Endothelial cell of umbilical vein (primary cell): ENCODE measurements at regions not wholly inside any gene's neighbourhood (a gene's known extent, or its start where the extent isn't known, plus 50 kb on each side); places are given as distances from the start of the nearest gene placed in this dataset.

Source experiments
- BruUV-seq: library from RNA; stranded (reverse); fragments of 400-500 nt; replicated peaks from 2 replicates; lab custom pipeline; 2021; lab: Mats Ljungman, UMichigan
- CTCF ChIA-PET: fragments of 300-600, 350-600 bp; sonication (Branson Sonifier 250); formaldehyde crosslinking; loops from one replicate; lab custom pipeline; 2021; ENCODE audit warnings: antibody characterized with exemption, inconsistent platforms; lab: Charles Lee
- POLR2A ChIA-PET: fragments of 300-600, 350-600 bp; sonication (Branson Sonifier 250); formaldehyde crosslinking; loops from one replicate; lab custom pipeline; 2021; ENCODE audit warnings: antibody characterized with exemption, inconsistent platforms; lab: Charles Lee
- DNase-seq: peaks from one replicate; pipeline ENCODE4 v3.0.0-alpha.2; 2011; ENCODE audit warnings: low read depth, low spot score
- FAIRE-seq: peaks from 2 replicates; lab custom pipeline; 2011; peaks lifted over from hg19 to GRCh38; lab: Jason Lieb, UNC
- H2AFZ ChIP-seq: 2 replicates; pipeline ENCODE4 v1.6.0; 2012; ENCODE audit warnings: low read depth, low read length, control low read depth, inconsistent platforms
- H3K27ac ChIP-seq: 2 replicates; pipeline ENCODE4 v1.5.1; 2011; ENCODE audit warnings: low read depth, mild to moderate bottlenecking, control low read depth, low read length, moderate library complexity; ENCODE audit not compliant: insufficient read depth
- H3K27me3 ChIP-seq, 2 experiments: 2 replicates each; pipeline versions ENCODE4 v1.6.0 to v1.6.1; 2011; ENCODE audit warnings: low read length in 2 of 2, mixed read lengths in 1 of 2; ENCODE audit not compliant: control insufficient read depth in 2 of 2, insufficient read depth in 2 of 2
- H3K36me3 ChIP-seq, 2 experiments: 2 replicates in 1 of 2; 3 replicates in 1 of 2; pipeline ENCODE4 v1.5.1; 2011; ENCODE audit warnings: low read length in 2 of 2, mild to moderate bottlenecking in 1 of 2, moderate library complexity in 1 of 2; ENCODE audit not compliant: control insufficient read depth in 2 of 2, insufficient read depth in 2 of 2; ENCODE audit errors: extremely low read depth in 1 of 2
- H3K4me1 ChIP-seq: 3 replicates; pipeline ENCODE4 v1.5.1; 2011; ENCODE audit warnings: mild to moderate bottlenecking, low read length; ENCODE audit not compliant: control insufficient read depth, insufficient read depth; ENCODE audit errors: extremely low read depth
- H3K4me2 ChIP-seq: 2 replicates; pipeline ENCODE4 v1.6.1; 2011; ENCODE audit warnings: low read length, control low read depth, mixed read lengths; ENCODE audit not compliant: insufficient read depth
- H3K4me3 ChIP-seq, 3 experiments: fragments of 200-600 bp in 1 of 3; sonication (generic), shearing (Covaris generic) in 1 of 3; replicated peaks in 1 of 3; 2 replicates each; pipeline ENCODE4 v1.5.1; 2011 to 2016; ENCODE audit warnings: control low read depth in 3 of 3, low read length in 3 of 3, mild to moderate bottlenecking in 2 of 3, inconsistent platforms in 1 of 3, low read depth in 1 of 3, moderate library complexity in 1 of 3; ENCODE audit not compliant: insufficient read depth in 1 of 3
- H3K79me2 ChIP-seq: 2 replicates; pipeline ENCODE4 v1.6.0; 2012; ENCODE audit warnings: low read length, inconsistent platforms; ENCODE audit not compliant: control insufficient read depth, insufficient read depth
- H3K9ac ChIP-seq: replicated peaks from 2 replicates; pipeline ENCODE3; 2011; ENCODE audit warnings: low read length, control low read depth; ENCODE audit not compliant: insufficient read depth; ENCODE audit errors: extremely low read depth
- H3K9me1 ChIP-seq: replicated peaks from 3 replicates; pipeline ENCODE4 v1.6.0; 2011; ENCODE audit warnings: mild to moderate bottlenecking, low read length; ENCODE audit not compliant: control insufficient read depth, insufficient read depth; ENCODE audit errors: extremely low read depth
- H3K9me3 ChIP-seq: replicated peaks from 2 replicates; pipeline ENCODE4 v1.5.1; 2012; ENCODE audit warnings: low read length, inconsistent platforms; ENCODE audit not compliant: control insufficient read depth, insufficient read depth
- H4K20me1 ChIP-seq: replicated peaks from 2 replicates; pipeline ENCODE3; 2011; ENCODE audit warnings: mild to moderate bottlenecking, low read length; ENCODE audit not compliant: control insufficient read depth, insufficient read depth; ENCODE audit errors: extremely low read depth
- EZH2 ChIP-seq: IDR thresholded peaks from 2 replicates; pipeline ENCODE4 v1.6.1; 2012; ENCODE audit warnings: borderline replicate concordance, low read depth, mild to moderate bottlenecking, moderate library complexity, low read length, inconsistent platforms; ENCODE audit not compliant: severe bottlenecking
- FOS ChIP-seq: IDR thresholded peaks from 2 replicates; pipeline ENCODE4 v1.6.1; 2011; ENCODE audit warnings: mild to moderate bottlenecking, low read length, moderate library complexity, borderline replicate concordance; ENCODE audit not compliant: insufficient read depth
- GATA2 ChIP-seq: IDR thresholded peaks from 2 replicates; pipeline ENCODE4 v1.7.0; 2011; ENCODE audit warnings: low read depth, mild to moderate bottlenecking, moderate library complexity, mixed read lengths, low read length; ENCODE audit not compliant: insufficient read length, insufficient read depth
- JUN ChIP-seq: IDR thresholded peaks from 2 replicates; pipeline ENCODE4 v1.6.1; 2011; ENCODE audit warnings: borderline replicate concordance, low read depth; ENCODE audit not compliant: insufficient read length, insufficient read depth
- MYC ChIP-seq: IDR thresholded peaks from one replicate; pipeline ENCODE4 v1.6.1; 2011; ENCODE audit warnings: mild to moderate bottlenecking, low read depth, low read length
- POLR2A ChIP-seq: IDR thresholded peaks from 2 replicates; pipeline ENCODE4 v1.6.1; 2012; ENCODE audit warnings: low read depth, mild to moderate bottlenecking, control low read depth, low read length
- POLR2AphosphoS5 ChIP-seq: IDR thresholded peaks from 2 replicates; pipeline ENCODE4 v1.6.1; 2012; ENCODE audit warnings: low read depth, mild to moderate bottlenecking, control low read depth, low read length, moderate library complexity; ENCODE audit not compliant: insufficient read depth
- dilution Hi-C: fragments of 300-500 bp; cut with MboI; formaldehyde crosslinking; loops from one replicate; pipeline ENCODE4 v1.15.0; 2019; ENCODE audit warnings: low sequenced_read_pairs; ENCODE audit not compliant: extremely low pct_ligation_motif_present
- intact Hi-C: fragments of 100-400 bp; cut with micrococcal nuclease; formaldehyde crosslinking; loops from one replicate; pipeline ENCODE4 v1.10.0; 2022
- TF ChIP-seq, protein P1 (sequence below), 2 donors: IDR thresholded peaks; 1 replicate in 1 of 2; 2 replicates in 1 of 2; pipeline ENCODE4 v1.5.1; 2011; ENCODE audit warnings: low read length in 2 of 2, mild to moderate bottlenecking in 2 of 2, moderate library complexity in 2 of 2, control low read depth in 1 of 2, inconsistent platforms in 1 of 2, low read depth in 1 of 2; ENCODE audit not compliant: insufficient read depth in 1 of 2; ENCODE audit errors: extremely low read depth in 1 of 2
- TF ChIP-seq, protein P2 (sequence below): IDR thresholded peaks from 2 replicates; pipeline ENCODE4 v1.6.1; 2011; ENCODE audit not compliant: insufficient read depth, insufficient read length

DNA sequence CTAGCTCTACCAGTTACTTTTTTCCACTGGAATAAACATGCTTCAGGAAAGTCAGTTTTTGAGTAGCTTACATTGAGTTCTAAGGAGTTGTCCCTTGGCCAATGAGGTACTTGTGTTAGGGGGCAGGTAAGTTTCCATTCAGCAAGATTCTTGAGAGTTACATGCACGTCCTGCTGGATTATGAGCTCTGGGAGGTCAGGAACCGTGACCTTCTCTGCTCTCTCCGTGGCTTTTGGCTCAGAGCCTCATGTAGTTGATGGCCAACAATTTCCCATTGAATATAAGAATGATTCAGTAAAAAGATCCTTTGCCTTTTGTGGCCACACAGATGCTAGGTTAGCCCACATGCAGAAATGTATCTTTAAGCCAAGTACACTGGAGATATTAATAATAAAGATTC, 181.8 kb upstream of the RALGAPA2 start:
- no TSS peak for BruUV-seq

More for the DNA sequence above, 181.8 kb upstream of the RALGAPA2 start:
- Histone ChIP-seq H3K27me3 (no peaks in the 10 kb centered on the region), H3K4me2 (no peak overlapping the region), H3K9me3 (no peaks in the 10 kb centered on the region), H3K4me1 (no peaks in the 10 kb centered on the region), H4K20me1 (no peaks in the 10 kb centered on the region), H3K9ac (no peak overlapping the region), H3K9me1 (no peaks in the 10 kb centered on the region), H3K4me3 (no peak overlapping the region), H2AFZ (no peak overlapping the region), H3K27ac (no peak overlapping the region), H3K79me2 (no peaks in the 10 kb centered on the region), H3K36me3 (no peaks in the 10 kb centered on the region)
- FAIRE-seq: no peak
- ChIA-PET POLR2A (no interaction called here), CTCF (no interaction called here)
- DNase-seq: no peak
- dilution Hi-C loops (no loop called here), intact Hi-C loops (no loop called here)
- TF ChIP-seq JUN (no peak), GATA2 (no peak), POLR2A (no peak), FOS (no peak), POLR2AphosphoS5 (no peak), EZH2 (no peak), MYC (no peak)
- TF ChIP-seq, protein P1, sequence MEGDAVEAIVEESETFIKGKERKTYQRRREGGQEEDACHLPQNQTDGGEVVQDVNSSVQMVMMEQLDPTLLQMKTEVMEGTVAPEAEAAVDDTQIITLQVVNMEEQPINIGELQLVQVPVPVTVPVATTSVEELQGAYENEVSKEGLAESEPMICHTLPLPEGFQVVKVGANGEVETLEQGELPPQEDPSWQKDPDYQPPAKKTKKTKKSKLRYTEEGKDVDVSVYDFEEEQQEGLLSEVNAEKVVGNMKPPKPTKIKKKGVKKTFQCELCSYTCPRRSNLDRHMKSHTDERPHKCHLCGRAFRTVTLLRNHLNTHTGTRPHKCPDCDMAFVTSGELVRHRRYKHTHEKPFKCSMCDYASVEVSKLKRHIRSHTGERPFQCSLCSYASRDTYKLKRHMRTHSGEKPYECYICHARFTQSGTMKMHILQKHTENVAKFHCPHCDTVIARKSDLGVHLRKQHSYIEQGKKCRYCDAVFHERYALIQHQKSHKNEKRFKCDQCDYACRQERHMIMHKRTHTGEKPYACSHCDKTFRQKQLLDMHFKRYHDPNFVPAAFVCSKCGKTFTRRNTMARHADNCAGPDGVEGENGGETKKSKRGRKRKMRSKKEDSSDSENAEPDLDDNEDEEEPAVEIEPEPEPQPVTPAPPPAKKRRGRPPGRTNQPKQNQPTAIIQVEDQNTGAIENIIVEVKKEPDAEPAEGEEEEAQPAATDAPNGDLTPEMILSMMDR (IDR thresholded peaks at IDR 0.05; ENCODE audit: extremely low read depth in 1 of 2, insufficient read depth in 1 of 2, low read depth in 1 of 2, low read length in 2 of 2): no peak
- TF ChIP-seq, protein P2, sequence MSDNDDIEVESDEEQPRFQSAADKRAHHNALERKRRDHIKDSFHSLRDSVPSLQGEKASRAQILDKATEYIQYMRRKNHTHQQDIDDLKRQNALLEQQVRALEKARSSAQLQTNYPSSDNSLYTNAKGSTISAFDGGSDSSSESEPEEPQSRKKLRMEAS: no peak
